ENCODE measurements at regions not wholly inside any gene's neighbourhood (a gene's known extent, or its start where the extent isn't known, plus 50 kb on each side); places are given as distances from the start of the nearest gene placed in this dataset.

- Histone ChIP-seq H3K9me2 (replicated peaks; ENCODE audit: insufficient read depth) (no peaks in the 10 kb centered on the region), H3K27me3 (no peaks in the 10 kb centered on the region), H3K36me3 (replicated peaks; ENCODE audit: insufficient read depth, low read depth) (no peaks in the 10 kb centered on the region), H3K27ac (no peak overlapping the region), H3K9me3 (ENCODE audit: low read depth) (no peaks in the 10 kb centered on the region), H3K4me2 (no peak overlapping the region), H3K79me2 (no peaks in the 10 kb centered on the region), H3K4me1 (ENCODE audit: insufficient read depth) (peaks cover 1% of the 10 kb centered on the region), H3K4me3 (no peak overlapping the region), H4K20me1 (ENCODE audit: insufficient read depth, poor library complexity, severe bottlenecking) (no peaks in the 10 kb centered on the region), H2AFZ (no peak overlapping the region)
- WGBS (ENCODE audit: low lambda C conversion rate, missing lambda C conversion rate), result 98% methylated on average over 6 of the region's 6 CpGs
- DNase-seq (ENCODE audit: low spot score), result no peak
- TF ChIP-seq CTCF (IDR thresholded peaks at IDR 0.05; ENCODE audit: poor library complexity), result no peak
- no peak for TF ChIP-seq EZH2 (IDR thresholded peaks at IDR 0.05; ENCODE audit: borderline replicate concordance)
- TF ChIP-seq EZH2phosphoT487 (IDR thresholded peaks at IDR 0.05; ENCODE audit: low read depth, severe bottlenecking, unreplicated experiment), result no peak
These were observed 118.6 kb downstream of the LY86 start for GRCh38 chr6:6707143-6707542.

GRCh38 chr6:6709106-6709505 is 120.6 kb downstream of the LY86 start:
- Histone ChIP-seq H3K79me2 (no peaks in the 10 kb centered on the region), H3K9me2 (replicated peaks; ENCODE audit: insufficient read depth) (no peaks in the 10 kb centered on the region), H3K36me3 (replicated peaks; ENCODE audit: insufficient read depth, low read depth) (no peaks in the 10 kb centered on the region), H3K9me3 (ENCODE audit: low read depth) (no peaks in the 10 kb centered on the region), H3K4me2 (no peak overlapping the region), H3K27me3 (no peaks in the 10 kb centered on the region), H2AFZ (no peak overlapping the region), H3K27ac (no peak overlapping the region), H3K4me1 (ENCODE audit: insufficient read depth) (peaks cover 14% of the 10 kb centered on the region), H4K20me1 (ENCODE audit: insufficient read depth, poor library complexity, severe bottlenecking) (no peaks in the 10 kb centered on the region), H3K4me3 (no peak overlapping the region)
- DNase-seq (ENCODE audit: low spot score), result no peak
- no peak for TF ChIP-seq CTCF (IDR thresholded peaks at IDR 0.05; ENCODE audit: poor library complexity)
- no peak for TF ChIP-seq EZH2 (IDR thresholded peaks at IDR 0.05; ENCODE audit: borderline replicate concordance)
- no peak for TF ChIP-seq EZH2phosphoT487 (IDR thresholded peaks at IDR 0.05; ENCODE audit: low read depth, severe bottlenecking, unreplicated experiment)
- WGBS (ENCODE audit: low lambda C conversion rate, missing lambda C conversion rate), result 89% methylated on average over 3 of the region's 3 CpGs

- Histone ChIP-seq H4K20me1 (ENCODE audit: insufficient read depth, poor library complexity, severe bottlenecking) (no peaks in the 10 kb centered on the region), H3K27me3 (no peaks in the 10 kb centered on the region), H3K4me2 (no peak overlapping the region), H3K79me2 (no peaks in the 10 kb centered on the region), H3K4me1 (ENCODE audit: insufficient read depth) (peaks cover 14% of the 10 kb centered on the region), H3K9me2 (replicated peaks; ENCODE audit: insufficient read depth) (no peaks in the 10 kb centered on the region), H3K27ac (no peak overlapping the region), H3K4me3 (no peak overlapping the region), H3K36me3 (replicated peaks; ENCODE audit: insufficient read depth, low read depth) (no peaks in the 10 kb centered on the region), H3K9me3 (ENCODE audit: low read depth) (no peaks in the 10 kb centered on the region), H2AFZ (no peak overlapping the region)
- no peak for DNase-seq (ENCODE audit: low spot score)
- 89% methylated on average over 7 of the region's 7 CpGs for WGBS (ENCODE audit: low lambda C conversion rate, missing lambda C conversion rate)
- TF ChIP-seq EZH2phosphoT487 (IDR thresholded peaks at IDR 0.05; ENCODE audit: low read depth, severe bottlenecking, unreplicated experiment) (no peak), EZH2 (IDR thresholded peaks at IDR 0.05; ENCODE audit: borderline replicate concordance) (no peak), CTCF (IDR thresholded peaks at IDR 0.05; ENCODE audit: poor library complexity) (no peak)
These were observed 122.7 kb downstream of the LY86 start for GRCh38 chr6:6711031-6711785.
